Endothelial cell of umbilical vein (primary cell): ENCODE measurements at regions not wholly inside any gene's neighbourhood (a gene's known extent, or its start where the extent isn't known, plus 50 kb on each side); places are given as distances from the start of the nearest gene placed in this dataset.

ENCODE experiments used
- BruUV-seq: library from RNA; stranded (reverse); fragments of 400-500 nt; replicated peaks from 2 replicates; lab custom pipeline; 2021; lab: Mats Ljungman, UMichigan
- CTCF ChIA-PET: fragments of 300-600, 350-600 bp; sonication (Branson Sonifier 250); formaldehyde crosslinking; loops from one replicate; lab custom pipeline; 2021; ENCODE audit warnings: antibody characterized with exemption, inconsistent platforms; lab: Charles Lee
- POLR2A ChIA-PET: fragments of 300-600, 350-600 bp; sonication (Branson Sonifier 250); formaldehyde crosslinking; loops from one replicate; lab custom pipeline; 2021; ENCODE audit warnings: antibody characterized with exemption, inconsistent platforms; lab: Charles Lee
- DNase-seq: peaks from one replicate; pipeline ENCODE4 v3.0.0-alpha.2; 2011; ENCODE audit warnings: low read depth, low spot score
- FAIRE-seq: peaks from 2 replicates; lab custom pipeline; 2011; peaks lifted over from hg19 to GRCh38; lab: Jason Lieb, UNC
- H2AFZ ChIP-seq: 2 replicates; pipeline ENCODE4 v1.6.0; 2012; ENCODE audit warnings: low read depth, low read length, control low read depth, inconsistent platforms
- H3K27ac ChIP-seq: 2 replicates; pipeline ENCODE4 v1.5.1; 2011; ENCODE audit warnings: low read depth, mild to moderate bottlenecking, control low read depth, low read length, moderate library complexity; ENCODE audit not compliant: insufficient read depth
- H3K27me3 ChIP-seq, 2 experiments: 2 replicates each; pipeline versions ENCODE4 v1.6.0 to v1.6.1; 2011; ENCODE audit warnings: low read length in 2 of 2, mixed read lengths in 1 of 2; ENCODE audit not compliant: control insufficient read depth in 2 of 2, insufficient read depth in 2 of 2
- H3K36me3 ChIP-seq, 2 experiments: 2 replicates in 1 of 2; 3 replicates in 1 of 2; pipeline ENCODE4 v1.5.1; 2011; ENCODE audit warnings: low read length in 2 of 2, mild to moderate bottlenecking in 1 of 2, moderate library complexity in 1 of 2; ENCODE audit not compliant: control insufficient read depth in 2 of 2, insufficient read depth in 2 of 2; ENCODE audit errors: extremely low read depth in 1 of 2
- H3K4me1 ChIP-seq: 3 replicates; pipeline ENCODE4 v1.5.1; 2011; ENCODE audit warnings: mild to moderate bottlenecking, low read length; ENCODE audit not compliant: control insufficient read depth, insufficient read depth; ENCODE audit errors: extremely low read depth
- H3K4me2 ChIP-seq: 2 replicates; pipeline ENCODE4 v1.6.1; 2011; ENCODE audit warnings: low read length, control low read depth, mixed read lengths; ENCODE audit not compliant: insufficient read depth
- H3K4me3 ChIP-seq, 3 experiments: fragments of 200-600 bp in 1 of 3; sonication (generic), shearing (Covaris generic) in 1 of 3; replicated peaks in 1 of 3; 2 replicates each; pipeline ENCODE4 v1.5.1; 2011 to 2016; ENCODE audit warnings: control low read depth in 3 of 3, low read length in 3 of 3, mild to moderate bottlenecking in 2 of 3, inconsistent platforms in 1 of 3, low read depth in 1 of 3, moderate library complexity in 1 of 3; ENCODE audit not compliant: insufficient read depth in 1 of 3
- H3K79me2 ChIP-seq: 2 replicates; pipeline ENCODE4 v1.6.0; 2012; ENCODE audit warnings: low read length, inconsistent platforms; ENCODE audit not compliant: control insufficient read depth, insufficient read depth
- H3K9ac ChIP-seq: replicated peaks from 2 replicates; pipeline ENCODE3; 2011; ENCODE audit warnings: low read length, control low read depth; ENCODE audit not compliant: insufficient read depth; ENCODE audit errors: extremely low read depth
- H3K9me1 ChIP-seq: replicated peaks from 3 replicates; pipeline ENCODE4 v1.6.0; 2011; ENCODE audit warnings: mild to moderate bottlenecking, low read length; ENCODE audit not compliant: control insufficient read depth, insufficient read depth; ENCODE audit errors: extremely low read depth
- H3K9me3 ChIP-seq: replicated peaks from 2 replicates; pipeline ENCODE4 v1.5.1; 2012; ENCODE audit warnings: low read length, inconsistent platforms; ENCODE audit not compliant: control insufficient read depth, insufficient read depth
- H4K20me1 ChIP-seq: replicated peaks from 2 replicates; pipeline ENCODE3; 2011; ENCODE audit warnings: mild to moderate bottlenecking, low read length; ENCODE audit not compliant: control insufficient read depth, insufficient read depth; ENCODE audit errors: extremely low read depth
- FOS ChIP-seq: IDR thresholded peaks from 2 replicates; pipeline ENCODE4 v1.6.1; 2011; ENCODE audit warnings: mild to moderate bottlenecking, low read length, moderate library complexity, borderline replicate concordance; ENCODE audit not compliant: insufficient read depth
- GATA2 ChIP-seq: IDR thresholded peaks from 2 replicates; pipeline ENCODE4 v1.7.0; 2011; ENCODE audit warnings: low read depth, mild to moderate bottlenecking, moderate library complexity, mixed read lengths, low read length; ENCODE audit not compliant: insufficient read length, insufficient read depth
- MYC ChIP-seq: IDR thresholded peaks from one replicate; pipeline ENCODE4 v1.6.1; 2011; ENCODE audit warnings: mild to moderate bottlenecking, low read depth, low read length
- POLR2AphosphoS5 ChIP-seq: IDR thresholded peaks from 2 replicates; pipeline ENCODE4 v1.6.1; 2012; ENCODE audit warnings: low read depth, mild to moderate bottlenecking, control low read depth, low read length, moderate library complexity; ENCODE audit not compliant: insufficient read depth
- dilution Hi-C: fragments of 300-500 bp; cut with MboI; formaldehyde crosslinking; loops from one replicate; pipeline ENCODE4 v1.15.0; 2019; ENCODE audit warnings: low sequenced_read_pairs; ENCODE audit not compliant: extremely low pct_ligation_motif_present
- intact Hi-C: fragments of 100-400 bp; cut with micrococcal nuclease; formaldehyde crosslinking; loops from one replicate; pipeline ENCODE4 v1.10.0; 2022
- TF ChIP-seq, protein P1 (sequence below): IDR thresholded peaks from 2 replicates; pipeline ENCODE4 v1.6.1; 2011; ENCODE audit not compliant: insufficient read depth, insufficient read length
- TF ChIP-seq, protein P2 (sequence below), 2 donors: IDR thresholded peaks; 1 replicate in 1 of 2; 2 replicates in 1 of 2; pipeline ENCODE4 v1.5.1; 2011; ENCODE audit warnings: low read length in 2 of 2, mild to moderate bottlenecking in 2 of 2, moderate library complexity in 2 of 2, control low read depth in 1 of 2, inconsistent platforms in 1 of 2, low read depth in 1 of 2; ENCODE audit not compliant: insufficient read depth in 1 of 2; ENCODE audit errors: extremely low read depth in 1 of 2

DNA sequence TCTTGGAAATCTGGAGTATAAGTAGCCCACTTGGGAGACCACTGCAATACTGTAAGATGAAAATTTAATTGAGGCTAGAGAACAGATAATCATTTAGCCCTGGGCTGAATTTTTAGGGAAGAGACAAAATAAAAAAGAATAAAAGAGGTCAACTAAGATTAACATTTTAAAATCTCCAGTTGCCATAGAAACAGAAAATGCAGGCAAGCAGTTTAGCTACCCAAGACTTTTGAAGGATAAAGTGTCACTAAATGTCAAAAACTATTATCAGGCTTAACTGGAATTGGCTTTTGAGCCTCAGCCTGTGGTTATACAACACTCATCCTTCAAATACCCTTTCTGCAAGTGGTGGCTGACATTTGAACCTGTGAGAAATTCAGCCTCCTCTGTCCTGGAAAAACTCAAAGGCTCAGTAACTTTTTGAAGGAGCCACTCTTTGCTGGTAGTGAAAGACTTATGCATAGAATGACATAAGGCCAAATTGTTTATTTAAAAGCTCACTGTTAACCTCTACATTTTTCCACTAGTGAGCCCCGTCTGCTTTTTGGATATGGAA, 220.7 kb upstream of the KCNJ16 start:
- dilution Hi-C loops (no loop called here), intact Hi-C loops (no loop called here)
- ChIA-PET POLR2A (no interaction called here), CTCF (interaction anchor here (1.2 kb wide), 1 partner anchor 247 kb away, joined by 3 read pairs; no protein-coding TSS in a partner anchor)
- H2AFZ ChIP-seq = no peak overlapping the region
- no peaks in the 10 kb centered on the region for H3K9me1 ChIP-seq
- no peaks in the 10 kb centered on the region for H3K79me2 ChIP-seq
- H3K9me3 ChIP-seq = no peaks in the 10 kb centered on the region
- no peak overlapping the region for H3K9ac ChIP-seq
- H3K27ac ChIP-seq = no peak overlapping the region
- no peaks in the 10 kb centered on the region for H3K36me3 ChIP-seq
- H4K20me1 ChIP-seq = no peaks in the 10 kb centered on the region
- peaks cover 14% of the 10 kb centered on the region for H3K4me1 ChIP-seq
- no TSS peak for BruUV-seq
- FAIRE-seq (no peak), DNase-seq (no peak)
- no peak for TF ChIP-seq MYC
- TF ChIP-seq GATA2 = no peak
- TF ChIP-seq, protein P1, sequence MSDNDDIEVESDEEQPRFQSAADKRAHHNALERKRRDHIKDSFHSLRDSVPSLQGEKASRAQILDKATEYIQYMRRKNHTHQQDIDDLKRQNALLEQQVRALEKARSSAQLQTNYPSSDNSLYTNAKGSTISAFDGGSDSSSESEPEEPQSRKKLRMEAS = no peak
- TF ChIP-seq, protein P2, sequence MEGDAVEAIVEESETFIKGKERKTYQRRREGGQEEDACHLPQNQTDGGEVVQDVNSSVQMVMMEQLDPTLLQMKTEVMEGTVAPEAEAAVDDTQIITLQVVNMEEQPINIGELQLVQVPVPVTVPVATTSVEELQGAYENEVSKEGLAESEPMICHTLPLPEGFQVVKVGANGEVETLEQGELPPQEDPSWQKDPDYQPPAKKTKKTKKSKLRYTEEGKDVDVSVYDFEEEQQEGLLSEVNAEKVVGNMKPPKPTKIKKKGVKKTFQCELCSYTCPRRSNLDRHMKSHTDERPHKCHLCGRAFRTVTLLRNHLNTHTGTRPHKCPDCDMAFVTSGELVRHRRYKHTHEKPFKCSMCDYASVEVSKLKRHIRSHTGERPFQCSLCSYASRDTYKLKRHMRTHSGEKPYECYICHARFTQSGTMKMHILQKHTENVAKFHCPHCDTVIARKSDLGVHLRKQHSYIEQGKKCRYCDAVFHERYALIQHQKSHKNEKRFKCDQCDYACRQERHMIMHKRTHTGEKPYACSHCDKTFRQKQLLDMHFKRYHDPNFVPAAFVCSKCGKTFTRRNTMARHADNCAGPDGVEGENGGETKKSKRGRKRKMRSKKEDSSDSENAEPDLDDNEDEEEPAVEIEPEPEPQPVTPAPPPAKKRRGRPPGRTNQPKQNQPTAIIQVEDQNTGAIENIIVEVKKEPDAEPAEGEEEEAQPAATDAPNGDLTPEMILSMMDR (IDR thresholded peaks at IDR 0.05; ENCODE audit: extremely low read depth in 1 of 2, insufficient read depth in 1 of 2, low read depth in 1 of 2, low read length in 2 of 2) = no peak
- TF ChIP-seq POLR2AphosphoS5 = no peak
- no peak for TF ChIP-seq FOS
- H3K27me3 ChIP-seq = no peaks in the 10 kb centered on the region
- no peak overlapping the region for H3K4me3 ChIP-seq
- no peak overlapping the region for H3K4me2 ChIP-seq
